ENCODE measurements at regions not wholly inside any gene's neighbourhood (a gene's known extent, or its start where the extent isn't known, plus 50 kb on each side); places are given as distances from the start of the nearest gene placed in this dataset.

DNA sequence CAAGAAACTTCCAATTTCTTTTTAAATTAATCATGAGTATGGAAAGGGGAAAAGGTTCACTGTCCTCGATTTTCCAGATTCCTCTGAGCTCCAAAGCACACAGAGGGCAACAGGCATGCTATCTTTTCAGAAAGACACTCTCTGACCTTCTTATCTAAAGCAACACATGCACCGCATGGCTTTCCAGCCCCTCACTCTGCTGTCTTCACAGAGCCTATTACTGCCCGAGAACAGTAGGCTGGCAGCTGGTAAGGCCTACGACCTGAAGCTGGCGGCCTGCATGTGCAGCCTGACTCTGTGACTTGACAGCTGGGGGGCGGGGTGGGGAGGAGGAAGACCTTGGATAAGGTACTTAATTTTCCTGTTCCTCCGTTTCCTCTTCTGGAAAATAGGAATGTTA is 86.3 kb downstream of the ELOVL4 start:
- no peaks in the 10 kb centered on the region for H3K27me3 ChIP-seq (ENCODE audit: insufficient read depth, low read depth)
- H3K4me1 ChIP-seq (ENCODE audit: low read depth, poor library complexity, severe bottlenecking) = no peaks in the 10 kb centered on the region
- H3K4me3 ChIP-seq (IDR thresholded peaks at IDR 0.05; ENCODE audit: insufficient read depth, low read depth, low read length) = no peak overlapping the region
- no peaks in the 10 kb centered on the region for H3K36me3 ChIP-seq (ENCODE audit: insufficient read depth)
- H3K79me2 ChIP-seq (ENCODE audit: insufficient read depth, low read depth) = no peaks in the 10 kb centered on the region
- no peak overlapping the region for H3K9ac ChIP-seq
- H3K4me2 ChIP-seq = no peak overlapping the region
- H4K20me1 ChIP-seq (ENCODE audit: insufficient read depth) = no peaks in the 10 kb centered on the region
- H3K27ac ChIP-seq = no peak overlapping the region
- TF ChIP-seq, protein P1, sequence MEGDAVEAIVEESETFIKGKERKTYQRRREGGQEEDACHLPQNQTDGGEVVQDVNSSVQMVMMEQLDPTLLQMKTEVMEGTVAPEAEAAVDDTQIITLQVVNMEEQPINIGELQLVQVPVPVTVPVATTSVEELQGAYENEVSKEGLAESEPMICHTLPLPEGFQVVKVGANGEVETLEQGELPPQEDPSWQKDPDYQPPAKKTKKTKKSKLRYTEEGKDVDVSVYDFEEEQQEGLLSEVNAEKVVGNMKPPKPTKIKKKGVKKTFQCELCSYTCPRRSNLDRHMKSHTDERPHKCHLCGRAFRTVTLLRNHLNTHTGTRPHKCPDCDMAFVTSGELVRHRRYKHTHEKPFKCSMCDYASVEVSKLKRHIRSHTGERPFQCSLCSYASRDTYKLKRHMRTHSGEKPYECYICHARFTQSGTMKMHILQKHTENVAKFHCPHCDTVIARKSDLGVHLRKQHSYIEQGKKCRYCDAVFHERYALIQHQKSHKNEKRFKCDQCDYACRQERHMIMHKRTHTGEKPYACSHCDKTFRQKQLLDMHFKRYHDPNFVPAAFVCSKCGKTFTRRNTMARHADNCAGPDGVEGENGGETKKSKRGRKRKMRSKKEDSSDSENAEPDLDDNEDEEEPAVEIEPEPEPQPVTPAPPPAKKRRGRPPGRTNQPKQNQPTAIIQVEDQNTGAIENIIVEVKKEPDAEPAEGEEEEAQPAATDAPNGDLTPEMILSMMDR (conservative IDR thresholded peaks at IDR 0.05; ENCODE audit: low read depth, low read length) = no peak
- no peak overlapping the region for H2AFZ ChIP-seq (ENCODE audit: low read depth)

DNA sequence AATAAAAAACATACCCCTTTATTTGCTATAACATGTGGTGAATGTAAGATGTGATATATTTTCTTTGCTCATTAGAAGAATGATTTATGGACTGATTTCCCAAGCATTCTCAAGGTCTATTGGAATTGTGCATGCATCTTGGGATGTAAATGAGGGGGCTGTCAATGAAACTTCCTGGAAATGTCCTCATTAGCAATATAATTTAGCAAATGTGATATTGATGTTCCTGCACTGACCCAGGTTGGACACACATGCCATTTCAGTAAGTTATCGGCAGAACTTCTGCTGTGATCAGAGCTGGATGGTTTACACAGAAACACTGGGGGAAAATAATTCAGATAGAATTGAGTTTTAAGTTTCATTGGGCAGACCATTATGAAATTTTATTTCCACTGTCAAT is 99.9 kb downstream of the ELOVL4 start:
- no peaks in the 10 kb centered on the region for H4K20me1 ChIP-seq (ENCODE audit: insufficient read depth)
- no peak overlapping the region for H2AFZ ChIP-seq (ENCODE audit: low read depth)
- H3K27ac ChIP-seq = no peak overlapping the region
- TF ChIP-seq, protein P1 (conservative IDR thresholded peaks at IDR 0.05; ENCODE audit: low read depth, low read length) = no peak
- no peak overlapping the region for H3K9ac ChIP-seq
- no peaks in the 10 kb centered on the region for H3K4me1 ChIP-seq (ENCODE audit: low read depth, poor library complexity, severe bottlenecking)
- H3K79me2 ChIP-seq (ENCODE audit: insufficient read depth, low read depth) = no peaks in the 10 kb centered on the region
- no peak overlapping the region for H3K4me3 ChIP-seq (IDR thresholded peaks at IDR 0.05; ENCODE audit: insufficient read depth, low read depth, low read length)
- H3K36me3 ChIP-seq (ENCODE audit: insufficient read depth) = no peaks in the 10 kb centered on the region
- H3K4me2 ChIP-seq = no peak overlapping the region
- no peaks in the 10 kb centered on the region for H3K27me3 ChIP-seq (ENCODE audit: insufficient read depth, low read depth)

DNA sequence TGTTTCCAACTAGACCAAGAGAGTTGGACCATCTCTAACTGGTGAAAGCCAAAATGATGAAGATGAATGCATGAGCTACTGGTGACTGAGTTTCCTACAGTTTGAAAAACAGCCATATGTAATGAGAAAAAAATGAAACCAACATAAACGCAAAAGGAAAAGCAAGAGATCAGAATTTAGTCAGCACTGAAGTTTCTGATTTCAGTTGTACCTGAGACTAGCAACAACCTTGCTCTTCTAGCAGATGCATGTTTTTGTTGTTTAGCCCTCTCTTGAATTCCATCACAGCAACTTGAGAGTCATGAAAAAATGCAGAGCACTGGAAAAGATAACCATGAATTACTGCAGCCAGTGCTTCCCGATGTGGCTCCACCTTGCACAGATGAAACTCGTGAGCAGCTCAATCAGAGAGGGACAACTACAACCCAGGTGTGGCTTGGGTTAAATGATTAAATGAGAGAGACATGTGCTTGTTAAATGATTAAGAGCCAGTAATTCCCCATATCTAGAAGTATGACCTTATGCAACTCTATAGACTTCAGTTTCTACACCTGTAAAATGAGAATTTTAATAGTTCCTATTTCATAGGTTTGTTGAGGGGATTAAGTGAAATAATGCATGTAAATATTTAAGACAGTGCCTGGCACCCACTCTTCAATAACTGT is 104.8 kb downstream of the ELOVL4 start:
- Histone ChIP-seq H3K36me3 (ENCODE audit: insufficient read depth) (no peaks in the 10 kb centered on the region), H3K27me3 (ENCODE audit: insufficient read depth, low read depth) (no peaks in the 10 kb centered on the region), H4K20me1 (ENCODE audit: insufficient read depth) (no peaks in the 10 kb centered on the region), H3K79me2 (ENCODE audit: insufficient read depth, low read depth) (no peaks in the 10 kb centered on the region), H3K27ac (no peak overlapping the region), H2AFZ (ENCODE audit: low read depth) (no peak overlapping the region), H3K4me3 (IDR thresholded peaks at IDR 0.05; ENCODE audit: insufficient read depth, low read depth, low read length) (no peak overlapping the region), H3K9ac (no peak overlapping the region), H3K4me1 (ENCODE audit: low read depth, poor library complexity, severe bottlenecking) (no peaks in the 10 kb centered on the region), H3K4me2 (no peak overlapping the region)
- TF ChIP-seq, protein P1 (conservative IDR thresholded peaks at IDR 0.05; ENCODE audit: low read depth, low read length) = no peak

DNA sequence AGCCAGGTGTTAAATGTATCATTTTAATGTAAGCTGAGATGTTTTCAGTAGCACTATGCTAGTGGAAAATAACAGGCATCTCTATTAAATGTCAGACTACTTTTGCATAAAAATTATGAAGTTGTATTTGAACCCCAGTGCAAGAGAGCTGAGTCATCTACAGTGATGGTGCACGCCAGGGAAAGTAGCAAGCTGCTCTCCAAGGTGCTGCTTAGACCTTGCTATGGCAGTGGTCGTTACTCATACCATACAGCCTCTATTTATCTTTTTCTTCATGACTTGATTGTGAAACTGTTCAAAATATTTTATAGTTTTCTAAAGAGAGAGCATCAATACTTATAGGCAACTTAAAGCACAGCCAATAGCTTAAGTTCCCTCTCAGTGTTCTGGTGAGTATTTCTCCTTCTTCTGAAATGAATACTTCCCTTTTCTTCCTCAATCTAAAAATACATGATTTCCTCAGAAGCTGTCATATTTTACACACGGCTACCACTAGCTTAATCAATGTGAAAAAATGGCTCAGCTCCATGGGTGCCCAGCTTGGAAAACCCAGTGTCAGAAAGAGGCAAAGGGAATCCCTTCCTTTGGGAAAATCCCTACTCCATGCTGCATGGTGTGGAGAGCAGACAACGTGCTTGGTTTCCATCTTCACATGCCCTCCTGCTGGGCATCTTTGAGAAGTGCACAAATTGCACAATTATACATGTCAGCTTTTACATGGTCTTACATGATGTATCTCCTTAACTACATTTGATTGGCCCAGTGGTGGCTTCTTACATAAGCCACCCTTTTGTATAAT is 105.6 kb downstream of the ELOVL4 start:
- no peak overlapping the region for H3K4me2 ChIP-seq
- TF ChIP-seq, protein P1 (conservative IDR thresholded peaks at IDR 0.05; ENCODE audit: low read depth, low read length) = no peak
- no peaks in the 10 kb centered on the region for H3K27me3 ChIP-seq (ENCODE audit: insufficient read depth, low read depth)
- H4K20me1 ChIP-seq (ENCODE audit: insufficient read depth) = no peaks in the 10 kb centered on the region
- H3K36me3 ChIP-seq (ENCODE audit: insufficient read depth) = no peaks in the 10 kb centered on the region
- H3K4me3 ChIP-seq (IDR thresholded peaks at IDR 0.05; ENCODE audit: insufficient read depth, low read depth, low read length) = no peak overlapping the region
- no peak overlapping the region for H3K9ac ChIP-seq
- H2AFZ ChIP-seq (ENCODE audit: low read depth) = no peak overlapping the region
- no peak overlapping the region for H3K27ac ChIP-seq
- H3K79me2 ChIP-seq (ENCODE audit: insufficient read depth, low read depth) = no peaks in the 10 kb centered on the region
- H3K4me1 ChIP-seq (ENCODE audit: low read depth, poor library complexity, severe bottlenecking) = no peaks in the 10 kb centered on the region

All from KMS-11 (cell line).